Skeletal muscle cell (primary cell): ENCODE measurements at regions not wholly inside any gene's neighbourhood (a gene's known extent, or its start where the extent isn't known, plus 50 kb on each side); places are given as distances from the start of the nearest gene placed in this dataset.

Experiments
- DNase-seq: peaks from one replicate; pipeline ENCODE4 v3.0.0-alpha.2; 2010; ENCODE audit warnings: low read depth
- H3K4me3 ChIP-seq: 2 replicates; pipeline ENCODE4 v1.5.1; 2011; ENCODE audit warnings: low read depth, mild to moderate bottlenecking, control low read depth, low read length, moderate library complexity

- no peak for DNase-seq
- H3K4me3 ChIP-seq = no peak overlapping the region
Observed at GRCh38 chr14:29233188-29233587, 466.6 kb downstream of the FOXG1 start.

- H3K4me3 ChIP-seq = no peak overlapping the region
- no peak for DNase-seq
Observed at GRCh38 chr14:29235991-29236390, 469.4 kb downstream of the FOXG1 start.

GRCh38 chr14:29236401-29236800 lies 469.8 kb downstream of the FOXG1 start:
- H3K4me3 ChIP-seq = peak overlapping the region; percentile 2
- DNase-seq = no peak

- H3K4me3 ChIP-seq = peak overlapping the region; percentile 2
- peak; percentile 70 for DNase-seq
Observed at GRCh38 chr14:29236848-29237247, 470.3 kb downstream of the FOXG1 start.

- DNase-seq = peak; percentile 60
- no peak overlapping the region for H3K4me3 ChIP-seq
Observed at GRCh38 chr14:29240066-29240465, 473.5 kb downstream of the FOXG1 start.

- DNase-seq = peak; percentile 48
Observed at GRCh38 chr14:29242755-29243754, 476.5 kb downstream of the FOXG1 start.

GRCh38 chr14:29255692-29256091 lies 489.1 kb downstream of the FOXG1 start:
- DNase-seq = no peak
- H3K4me3 ChIP-seq = no peak overlapping the region

More at GRCh38 chr14:29242755-29243754, 476.5 kb downstream of the FOXG1 start:
- H3K4me3 ChIP-seq = no peak overlapping the region

- DNase-seq = no peak
Observed at GRCh38 chr14:29262979-29263378, 496.4 kb downstream of the FOXG1 start.

GRCh38 chr14:29264865-29265264 lies 498.3 kb downstream of the FOXG1 start:
- no peak for DNase-seq
- no peak overlapping the region for H3K4me3 ChIP-seq

More at GRCh38 chr14:29262979-29263378, 496.4 kb downstream of the FOXG1 start:
- H3K4me3 ChIP-seq = no peak overlapping the region

- no peak overlapping the region for H3K4me3 ChIP-seq
- no peak for DNase-seq
Observed at GRCh38 chr14:29265852-29266251, 499.3 kb downstream of the FOXG1 start.

GRCh38 chr14:29271669-29272068 lies 505.1 kb downstream of the FOXG1 start:
- no peak overlapping the region for H3K4me3 ChIP-seq
- no peak for DNase-seq

GRCh38 chr14:29273513-29273912 lies 506.9 kb downstream of the FOXG1 start:
- DNase-seq = no peak

GRCh38 chr14:29274890-29275596 lies 508.5 kb downstream of the FOXG1 start:
- no peak for DNase-seq

More at GRCh38 chr14:29273513-29273912, 506.9 kb downstream of the FOXG1 start:
- H3K4me3 ChIP-seq = no peak overlapping the region

GRCh38 chr14:29278301-29279263 lies 512.0 kb downstream of the FOXG1 start:
- no peak overlapping the region for H3K4me3 ChIP-seq
- DNase-seq = no peak

More at GRCh38 chr14:29274890-29275596, 508.5 kb downstream of the FOXG1 start:
- H3K4me3 ChIP-seq = no peak overlapping the region

- no peak for DNase-seq
Observed at GRCh38 chr14:29282169-29282568, 515.6 kb downstream of the FOXG1 start.

GRCh38 chr14:29290441-29290840 lies 523.9 kb downstream of the FOXG1 start:
- no peak overlapping the region for H3K4me3 ChIP-seq

More at GRCh38 chr14:29282169-29282568, 515.6 kb downstream of the FOXG1 start:
- H3K4me3 ChIP-seq = no peak overlapping the region

GRCh38 chr14:29299372-29299771 lies 532.8 kb downstream of the FOXG1 start:
- DNase-seq = no peak
- H3K4me3 ChIP-seq = no peak overlapping the region

More at GRCh38 chr14:29290441-29290840, 523.9 kb downstream of the FOXG1 start:
- no peak for DNase-seq

GRCh38 chr14:29301571-29301970 lies 535.0 kb downstream of the FOXG1 start:
- no peak for DNase-seq
- H3K4me3 ChIP-seq = no peak overlapping the region

GRCh38 chr14:29310210-29310609 lies 543.6 kb downstream of the FOXG1 start:
- H3K4me3 ChIP-seq = no peak overlapping the region
- DNase-seq = no peak
